ENCODE measurements at regions not wholly inside any gene's neighbourhood (a gene's known extent, or its start where the extent isn't known, plus 50 kb on each side); places are given as distances from the start of the nearest gene placed in this dataset.
"Not testable (repeated sequence)": the region's sequence is repeated elsewhere in the genome, so short reads cannot be mapped to it uniquely, and the experiment has no call there.

GRCh38 chr22:22296047-22296446 is 51.5 kb downstream of the VPREB1 start:
- not testable (repeated sequence) for DNase-seq

- DNase-seq: not testable (repeated sequence)
Observed at GRCh38 chr22:22297159-22297793, 52.7 kb downstream of the VPREB1 start.

- peak; percentile 40 for DNase-seq
Observed at GRCh38 chr22:22297794-22298653, 53.4 kb downstream of the VPREB1 start.

- not testable (repeated sequence) for DNase-seq
Observed at GRCh38 chr22:22298654-22299009, 54.0 kb downstream of the VPREB1 start.

- DNase-seq: not testable (repeated sequence)
Observed at GRCh38 chr22:22300511-22300910, 55.9 kb downstream of the VPREB1 start.

GRCh38 chr22:22300946-22301345 is 56.4 kb downstream of the VPREB1 start:
- DNase-seq: not testable (repeated sequence)

GRCh38 chr22:22316589-22316988 is 72.0 kb downstream of the VPREB1 start:
- no peak for DNase-seq

- DNase-seq: no peak
Observed at GRCh38 chr22:22318723-22319465, 74.3 kb downstream of the VPREB1 start.

- DNase-seq: peak; percentile 14
Observed at GRCh38 chr22:22321743-22322611, 77.4 kb downstream of the VPREB1 start.

GRCh38 chr22:22322792-22323191 is 78.2 kb downstream of the VPREB1 start:
- no peak for DNase-seq

- DNase-seq: no peak
Observed at GRCh38 chr22:22327723-22328122, 83.1 kb downstream of the VPREB1 start.

- no peak for DNase-seq
Observed at GRCh38 chr22:22329792-22330191, 85.2 kb downstream of the VPREB1 start.

GRCh38 chr22:22335640-22336039 is 91.1 kb downstream of the VPREB1 start:
- DNase-seq: not testable (repeated sequence)

GRCh38 chr22:22336333-22336732 is 91.7 kb downstream of the VPREB1 start:
- not testable (repeated sequence) for DNase-seq

GRCh38 chr22:22338778-22339177 is 94.2 kb downstream of the VPREB1 start:
- not testable (repeated sequence) for DNase-seq

- DNase-seq: no peak
Observed at GRCh38 chr22:22341736-22342135, 97.2 kb downstream of the VPREB1 start.

GRCh38 chr22:22342697-22343580 is 98.4 kb downstream of the VPREB1 start:
- DNase-seq: no peak

- no peak for DNase-seq
Observed at GRCh38 chr22:22343581-22344296, 99.2 kb downstream of the VPREB1 start.

GRCh38 chr22:22344430-22344829 is 99.8 kb downstream of the VPREB1 start:
- no peak for DNase-seq

- DNase-seq: no peak
Observed at GRCh38 chr22:22345781-22346180, 101.2 kb downstream of the VPREB1 start.

All from occipital lobe (tissue), 1 donor.